NCI-H2227 (cell line): ENCODE measurements at regions not wholly inside any gene's neighbourhood (a gene's known extent, or its start where the extent isn't known, plus 50 kb on each side); places are given as distances from the start of the nearest gene placed in this dataset.

ENCODE experiments used
- DNase-seq: peaks from one replicate; lab custom pipeline; 2025; ENCODE audit not compliant: unreplicated experiment; lab: John Stamatoyannopoulos, UW

- DNase-seq = no peak
Measured at GRCh38 chr14:38342803-38343202, 86.9 kb upstream of the CLEC14A start.

- DNase-seq = no peak
Measured at GRCh38 chr14:38339696-38340095, 83.8 kb upstream of the CLEC14A start.

GRCh38 chr14:38336298-38336697, 80.4 kb upstream of the CLEC14A start:
- DNase-seq = no peak

GRCh38 chr14:38330275-38330674, 74.4 kb upstream of the CLEC14A start:
- DNase-seq = no peak

GRCh38 chr14:38329246-38329645, 73.4 kb upstream of the CLEC14A start:
- DNase-seq = no peak

GRCh38 chr14:38316922-38317321, 61.0 kb upstream of the CLEC14A start:
- no peak for DNase-seq

- no peak for DNase-seq
Measured at GRCh38 chr14:38311655-38312054, 55.8 kb upstream of the CLEC14A start.

- no peak for DNase-seq
Measured at GRCh38 chr14:38310420-38310995, 54.6 kb upstream of the CLEC14A start.

GRCh38 chr14:38309522-38310277, 53.8 kb upstream of the CLEC14A start:
- no peak for DNase-seq
